Loucy (cell line): ENCODE measurements at regions not wholly inside any gene's neighbourhood (a gene's known extent, or its start where the extent isn't known, plus 50 kb on each side); places are given as distances from the start of the nearest gene placed in this dataset.

ENCODE experiments used
- H2AFZ ChIP-seq: fragments of 200-600 bp; sonication (generic); 2 replicates; pipeline ENCODE4 v1.6.0; 2016; ENCODE audit warnings: antibody characterized with exemption, mild to moderate bottlenecking, low read length, moderate library complexity
- H3F3A ChIP-seq: fragments of 200-600 bp; 2 replicates; pipeline ENCODE4 v1.6.0; 2016; ENCODE audit warnings: antibody characterized with exemption, low read depth, mild to moderate bottlenecking
- H3K27me3 ChIP-seq: fragments of 200-600 bp; sonication (generic); 2 replicates; pipeline ENCODE4 v1.6.1; 2014; ENCODE audit warnings: low read length, mild to moderate bottlenecking; ENCODE audit not compliant: insufficient read depth, poor library complexity, severe bottlenecking
- H3K36me3 ChIP-seq: fragments of 200-600 bp; sonication (generic); 2 replicates; pipeline ENCODE4 v1.6.1; 2016; ENCODE audit warnings: low read length; ENCODE audit not compliant: insufficient read depth
- H3K4me1 ChIP-seq: fragments of 200-600 bp; sonication (generic); 2 replicates; pipeline ENCODE4 v1.5.1; 2014; ENCODE audit warnings: low read length, mild to moderate bottlenecking; ENCODE audit not compliant: insufficient read depth, poor library complexity, severe bottlenecking
- H3K4me2 ChIP-seq: fragments of 200-600 bp; sonication (generic); 2 replicates; pipeline ENCODE4 v1.6.0; 2014; ENCODE audit warnings: antibody characterized with exemption, low read length, low read depth, mild to moderate bottlenecking; ENCODE audit not compliant: poor library complexity, severe bottlenecking
- H3K4me3 ChIP-seq: fragments of 200-600 bp; sonication (generic); 2 replicates; pipeline ENCODE4 v1.5.1; 2014; ENCODE audit warnings: low read length, mild to moderate bottlenecking, mixed read lengths; ENCODE audit not compliant: poor library complexity, severe bottlenecking
- H3K79me2 ChIP-seq: fragments of 200-600 bp; sonication (generic); 2 replicates; pipeline ENCODE4 v1.6.1; 2014; ENCODE audit warnings: low read length; ENCODE audit not compliant: insufficient read depth
- H3K9ac ChIP-seq: fragments of 200-600 bp; sonication (generic); 2 replicates; pipeline ENCODE4 v1.6.0; 2014; ENCODE audit warnings: mild to moderate bottlenecking, low read depth, low read length, moderate library complexity; ENCODE audit not compliant: poor library complexity, severe bottlenecking
- H3K9me2 ChIP-seq: fragments of 200-600 bp; sonication (generic); replicated peaks from 2 replicates; pipeline ENCODE4 v1.6.1; 2016; ENCODE audit warnings: low read depth, low read length, mixed read lengths
- H3K9me3 ChIP-seq: fragments of 200-600 bp; sonication (generic); 2 replicates; pipeline ENCODE4 v1.6.1; 2014; ENCODE audit warnings: mild to moderate bottlenecking, antibody characterized with exemption, low read length, low read depth; ENCODE audit not compliant: insufficient read depth
- H4K20me1 ChIP-seq: fragments of 200-600 bp; sonication (generic); 2 replicates; pipeline ENCODE4 v1.6.0; 2014; ENCODE audit warnings: antibody characterized with exemption, low read length, mild to moderate bottlenecking; ENCODE audit not compliant: insufficient read depth, poor library complexity, severe bottlenecking
- EZH2phosphoT487 ChIP-seq: fragments of 200-600 bp; IDR thresholded peaks from 2 replicates; pipeline ENCODE4 v1.6.1; 2018; ENCODE audit warnings: antibody characterized with exemption, mild to moderate bottlenecking, moderate library complexity, borderline replicate concordance
- TF ChIP-seq, protein P1 (sequence below): fragments of 200-600 bp; sonication (generic); conservative IDR thresholded peaks from 2 replicates; pipeline ENCODE4 v1.5.1; 2014; ENCODE audit warnings: mild to moderate bottlenecking, antibody characterized with exemption, low read length

DNA sequence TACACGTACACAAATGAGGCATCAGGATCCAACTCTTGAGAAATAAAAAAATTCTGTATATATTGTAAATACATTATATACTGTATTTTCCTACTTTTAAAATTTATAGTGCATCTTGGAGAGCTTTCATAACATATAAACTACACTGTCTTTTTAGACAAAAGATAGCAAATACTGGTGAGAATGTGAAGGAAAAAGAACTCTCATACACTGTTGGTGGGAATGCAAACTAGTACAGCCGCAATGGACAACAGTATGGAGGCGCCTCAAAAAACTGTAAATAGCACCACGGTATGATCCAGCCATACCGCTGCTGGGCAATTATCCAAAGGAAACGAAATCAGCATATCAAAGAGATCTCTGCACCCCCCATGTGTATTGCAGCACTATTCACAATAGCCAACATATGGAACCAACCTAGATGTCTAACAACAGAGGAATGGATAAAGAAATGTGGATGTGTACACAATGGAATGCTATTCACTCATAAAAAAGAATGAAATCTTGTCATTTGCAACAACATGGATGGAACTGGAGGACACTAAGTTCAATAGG is 292.4 kb downstream of the EFNB2 start:
- Histone ChIP-seq H3K36me3 (no peaks in the 10 kb centered on the region), H3K27me3 (no peaks in the 10 kb centered on the region), H4K20me1 (no peaks in the 10 kb centered on the region), H3K4me2 (no peak overlapping the region), H2AFZ (no peak overlapping the region), H3K9ac (no peak overlapping the region), H3K79me2 (no peaks in the 10 kb centered on the region), H3K9me3 (no peaks in the 10 kb centered on the region), H3F3A (no peaks in the 10 kb centered on the region), H3K4me3 (no peak overlapping the region), H3K4me1 (no peaks in the 10 kb centered on the region), H3K9me2 (no peaks in the 10 kb centered on the region)
- no peak for TF ChIP-seq EZH2phosphoT487
- TF ChIP-seq, protein P1, sequence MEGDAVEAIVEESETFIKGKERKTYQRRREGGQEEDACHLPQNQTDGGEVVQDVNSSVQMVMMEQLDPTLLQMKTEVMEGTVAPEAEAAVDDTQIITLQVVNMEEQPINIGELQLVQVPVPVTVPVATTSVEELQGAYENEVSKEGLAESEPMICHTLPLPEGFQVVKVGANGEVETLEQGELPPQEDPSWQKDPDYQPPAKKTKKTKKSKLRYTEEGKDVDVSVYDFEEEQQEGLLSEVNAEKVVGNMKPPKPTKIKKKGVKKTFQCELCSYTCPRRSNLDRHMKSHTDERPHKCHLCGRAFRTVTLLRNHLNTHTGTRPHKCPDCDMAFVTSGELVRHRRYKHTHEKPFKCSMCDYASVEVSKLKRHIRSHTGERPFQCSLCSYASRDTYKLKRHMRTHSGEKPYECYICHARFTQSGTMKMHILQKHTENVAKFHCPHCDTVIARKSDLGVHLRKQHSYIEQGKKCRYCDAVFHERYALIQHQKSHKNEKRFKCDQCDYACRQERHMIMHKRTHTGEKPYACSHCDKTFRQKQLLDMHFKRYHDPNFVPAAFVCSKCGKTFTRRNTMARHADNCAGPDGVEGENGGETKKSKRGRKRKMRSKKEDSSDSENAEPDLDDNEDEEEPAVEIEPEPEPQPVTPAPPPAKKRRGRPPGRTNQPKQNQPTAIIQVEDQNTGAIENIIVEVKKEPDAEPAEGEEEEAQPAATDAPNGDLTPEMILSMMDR, result no peak

DNA sequence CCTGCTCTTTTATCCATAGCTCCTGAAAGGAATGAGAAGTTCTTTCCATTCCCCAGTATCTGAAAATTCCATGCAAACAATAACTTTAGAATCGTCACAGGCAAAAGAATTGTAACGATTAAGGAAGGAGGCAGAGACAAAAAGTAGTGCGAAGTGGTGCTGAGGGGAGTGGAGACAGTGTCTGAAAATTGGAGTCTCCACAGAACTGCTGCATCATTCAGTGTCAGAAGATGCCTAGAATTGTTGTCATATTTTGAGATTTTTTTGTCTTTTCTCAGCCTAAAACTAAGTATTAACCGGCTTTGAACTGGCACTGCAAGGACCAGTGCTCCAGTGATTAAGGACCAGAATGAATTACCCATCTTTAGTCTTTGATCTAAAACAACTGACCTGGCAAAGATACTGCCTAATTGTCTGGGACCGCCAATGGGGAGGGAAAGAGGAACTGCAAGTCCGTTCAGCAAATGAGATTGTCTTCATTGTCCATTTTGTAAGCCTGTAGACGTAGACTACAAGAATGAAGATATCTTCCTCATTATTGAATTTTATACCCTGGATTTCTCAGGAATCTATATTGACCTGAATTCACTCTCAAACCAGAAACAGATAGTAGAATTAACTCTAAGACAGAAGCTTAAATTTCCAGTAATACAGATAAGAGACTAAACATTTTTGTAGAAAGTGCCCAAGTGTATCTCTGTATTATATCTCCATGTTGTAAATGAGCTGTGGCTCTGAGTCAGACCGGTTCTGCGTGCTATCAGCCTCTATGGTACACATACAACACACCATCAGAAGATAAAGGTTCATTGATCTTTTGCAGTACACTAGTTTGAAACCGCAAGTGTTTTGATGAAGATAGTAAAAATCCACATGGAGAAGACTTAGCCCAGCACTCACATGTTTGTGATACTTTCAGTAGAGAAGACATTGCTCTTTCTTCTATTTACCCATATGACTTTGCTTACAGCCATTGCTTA is 293.2 kb downstream of the EFNB2 start:
- no peaks in the 10 kb centered on the region for H4K20me1 ChIP-seq
- H3K9me3 ChIP-seq, result no peaks in the 10 kb centered on the region
- H3K9me2 ChIP-seq, result no peaks in the 10 kb centered on the region

DNA sequence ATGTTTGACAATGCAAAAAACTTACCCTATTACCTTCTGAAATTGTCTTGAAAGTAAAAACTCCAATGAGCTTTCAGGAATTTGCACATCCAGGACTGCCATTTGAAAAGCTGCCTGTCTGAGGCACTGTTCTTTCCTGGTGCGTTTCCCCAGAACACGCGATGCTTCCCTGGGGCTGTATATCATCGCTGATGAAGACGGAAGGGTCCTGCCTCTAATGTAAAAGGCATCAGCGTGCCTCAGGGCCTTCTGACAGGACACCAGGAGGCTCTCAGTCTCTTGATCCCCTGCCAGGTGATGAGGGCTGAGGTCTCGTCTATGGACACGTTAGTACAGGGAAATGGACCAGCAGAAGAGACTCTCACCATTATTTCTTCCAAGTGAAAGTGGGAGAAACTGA is 296.8 kb downstream of the EFNB2 start:
- no peaks in the 10 kb centered on the region for H3K9me3 ChIP-seq
- H3F3A ChIP-seq, result no peaks in the 10 kb centered on the region
- H3K4me1 ChIP-seq, result no peaks in the 10 kb centered on the region
- no peak overlapping the region for H3K4me3 ChIP-seq
- no peaks in the 10 kb centered on the region for H3K79me2 ChIP-seq
- no peak overlapping the region for H2AFZ ChIP-seq
- H3K9ac ChIP-seq, result no peak overlapping the region
- TF ChIP-seq EZH2phosphoT487, result no peak
- TF ChIP-seq, protein P1, result no peak
- H4K20me1 ChIP-seq, result no peaks in the 10 kb centered on the region
- no peaks in the 10 kb centered on the region for H3K27me3 ChIP-seq
- no peaks in the 10 kb centered on the region for H3K9me2 ChIP-seq
- no peak overlapping the region for H3K4me2 ChIP-seq
- H3K36me3 ChIP-seq, result no peaks in the 10 kb centered on the region

More for the DNA sequence above, 293.2 kb downstream of the EFNB2 start:
- Histone ChIP-seq H3K4me1 (no peaks in the 10 kb centered on the region), H3K4me2 (no peak overlapping the region), H3K9ac (no peak overlapping the region), H3F3A (no peaks in the 10 kb centered on the region), H3K79me2 (no peaks in the 10 kb centered on the region), H3K4me3 (no peak overlapping the region), H3K27me3 (no peaks in the 10 kb centered on the region), H3K36me3 (no peaks in the 10 kb centered on the region), H2AFZ (no peak overlapping the region)
- TF ChIP-seq EZH2phosphoT487, result no peak
- TF ChIP-seq, protein P1, result no peak
